ENCODE measurements at regions not wholly inside any gene's neighbourhood (a gene's known extent, or its start where the extent isn't known, plus 50 kb on each side); places are given as distances from the start of the nearest gene placed in this dataset.
"Not testable (repeated sequence)": the region's sequence is repeated elsewhere in the genome, so short reads cannot be mapped to it uniquely, and the experiment has no call there.

- DNase-seq, result peak; percentile 75
Measured at GRCh38 chr10:108392286-108392685, 1227.8 kb upstream of the SORCS1 start.

GRCh38 chr10:108388706-108389105 lies 1224.2 kb upstream of the SORCS1 start:
- DNase-seq, result no peak

- no peak for DNase-seq
Measured at GRCh38 chr10:108385963-108386362, 1221.5 kb upstream of the SORCS1 start.

- DNase-seq, result no peak
Measured at GRCh38 chr10:108384378-108384777, 1219.9 kb upstream of the SORCS1 start.

GRCh38 chr10:108378779-108379178 lies 1214.3 kb upstream of the SORCS1 start:
- DNase-seq, result no peak

- DNase-seq, result peak; percentile 78
Measured at GRCh38 chr10:108375691-108376090, 1211.2 kb upstream of the SORCS1 start.

- no peak for DNase-seq
Measured at GRCh38 chr10:108374991-108375390, 1210.5 kb upstream of the SORCS1 start.

GRCh38 chr10:108365541-108365940 lies 1201.0 kb upstream of the SORCS1 start:
- DNase-seq, result no peak

GRCh38 chr10:108363576-108363975 lies 1199.1 kb upstream of the SORCS1 start:
- no peak for DNase-seq

- DNase-seq, result no peak
Measured at GRCh38 chr10:108362961-108363360, 1198.5 kb upstream of the SORCS1 start.

- no peak for DNase-seq
Measured at GRCh38 chr10:108362296-108362695, 1197.8 kb upstream of the SORCS1 start.

GRCh38 chr10:108360187-108360586 lies 1195.7 kb upstream of the SORCS1 start:
- peak; percentile 87 for DNase-seq

- DNase-seq, result peak; percentile 96
Measured at GRCh38 chr10:108358912-108359311, 1194.4 kb upstream of the SORCS1 start.

- no peak for DNase-seq
Measured at GRCh38 chr10:108352771-108353170, 1188.3 kb upstream of the SORCS1 start.

GRCh38 chr10:108348215-108348614 lies 1183.7 kb upstream of the SORCS1 start:
- no peak for DNase-seq

- no peak for DNase-seq
Measured at GRCh38 chr10:108346066-108346465, 1181.6 kb upstream of the SORCS1 start.

- DNase-seq, result no peak
Measured at GRCh38 chr10:108338146-108338545, 1173.6 kb upstream of the SORCS1 start.

GRCh38 chr10:108336836-108337235 lies 1172.3 kb upstream of the SORCS1 start:
- DNase-seq, result no peak

GRCh38 chr10:108327706-108328105 lies 1163.2 kb upstream of the SORCS1 start:
- peak; percentile 52 for DNase-seq

- no peak for DNase-seq
Measured at GRCh38 chr10:108323274-108323798, 1158.8 kb upstream of the SORCS1 start.

- DNase-seq, result no peak
Measured at GRCh38 chr10:108319434-108320222, 1155.1 kb upstream of the SORCS1 start.

GRCh38 chr10:108315636-108316035 lies 1151.1 kb upstream of the SORCS1 start:
- DNase-seq, result not testable (repeated sequence)

GRCh38 chr10:108307925-108308312 lies 1143.4 kb upstream of the SORCS1 start:
- no peak for DNase-seq

- DNase-seq, result no peak
Measured at GRCh38 chr10:108307250-108307924, 1142.9 kb upstream of the SORCS1 start.
